Forelimb muscle (tissue), 1 donor: ENCODE measurements at regions not wholly inside any gene's neighbourhood (a gene's known extent, or its start where the extent isn't known, plus 50 kb on each side); places are given as distances from the start of the nearest gene placed in this dataset.

ENCODE experiments used
- DNase-seq: peaks from one replicate; pipeline ENCODE4 v3.0.0-alpha.2; 2013; ENCODE audit warnings: low read depth

- DNase-seq = no peak
Measured at GRCh38 chr2:830419-831224, 120.0 kb upstream of the SNTG2 start.

DNA sequence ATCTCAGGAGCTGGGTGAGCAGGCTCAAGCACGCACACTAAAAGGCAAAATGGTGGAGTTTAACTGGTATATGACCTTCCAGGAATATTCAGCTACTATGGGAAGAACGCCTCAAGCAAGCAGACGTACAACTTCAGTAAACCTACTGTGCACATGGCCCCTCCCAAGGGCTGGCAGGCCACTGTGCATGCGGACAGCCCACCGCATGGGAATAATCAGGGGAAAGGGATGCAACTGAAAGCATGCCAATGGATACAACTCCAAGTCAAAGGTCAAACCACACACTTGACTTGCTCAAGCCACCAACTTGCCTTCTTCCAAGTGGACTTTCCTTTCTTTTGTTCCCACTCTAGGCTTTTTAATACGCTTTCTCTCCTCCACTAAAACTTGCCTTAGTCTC is 121.6 kb upstream of the SNTG2 start:
- no peak for DNase-seq

GRCh38 chr2:824954-825353 is 125.7 kb upstream of the SNTG2 start:
- no peak for DNase-seq

DNA sequence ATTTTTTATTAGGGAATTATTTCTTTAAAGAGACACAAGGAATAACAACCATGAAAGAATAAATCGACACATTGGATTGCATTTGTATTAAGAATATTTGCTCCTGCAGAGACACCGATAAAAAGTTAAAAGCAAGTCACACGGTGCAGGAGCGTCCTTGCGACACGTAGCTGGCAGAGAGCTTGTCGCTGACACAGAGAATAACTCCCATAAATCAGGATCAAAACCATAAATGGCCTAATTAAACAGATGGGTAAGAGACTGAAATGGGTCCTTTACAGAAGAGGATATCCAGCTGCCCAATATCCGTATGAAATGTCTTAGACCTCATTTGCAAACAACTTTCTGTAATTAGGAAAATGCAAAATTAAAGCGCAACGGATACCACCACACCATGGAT is 126.1 kb upstream of the SNTG2 start:
- no peak for DNase-seq

- no peak for DNase-seq
Measured at GRCh38 chr2:821546-821945, 129.1 kb upstream of the SNTG2 start.

DNA sequence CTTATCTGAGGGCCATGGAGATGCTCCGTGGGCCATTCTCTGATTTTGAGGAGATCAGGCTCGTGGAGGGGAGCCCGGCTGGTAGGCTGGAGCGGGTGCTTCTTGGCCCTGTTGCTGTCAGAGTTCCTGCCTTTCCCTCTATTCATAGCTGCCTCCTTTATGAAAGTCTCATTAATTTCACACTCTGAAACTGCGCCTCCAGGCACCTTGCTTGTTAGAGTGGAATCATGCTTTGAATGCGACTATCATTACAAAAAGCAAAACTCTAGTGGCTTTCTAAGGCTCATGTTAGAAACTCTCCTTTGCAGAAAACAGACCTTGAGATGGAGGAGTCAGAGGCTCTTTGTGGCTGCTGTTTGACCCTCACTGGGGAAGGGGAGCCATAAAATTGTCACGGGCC is 131.0 kb upstream of the SNTG2 start:
- DNase-seq = no peak

GRCh38 chr2:819121-819520 is 131.5 kb upstream of the SNTG2 start:
- DNase-seq = no peak

DNA sequence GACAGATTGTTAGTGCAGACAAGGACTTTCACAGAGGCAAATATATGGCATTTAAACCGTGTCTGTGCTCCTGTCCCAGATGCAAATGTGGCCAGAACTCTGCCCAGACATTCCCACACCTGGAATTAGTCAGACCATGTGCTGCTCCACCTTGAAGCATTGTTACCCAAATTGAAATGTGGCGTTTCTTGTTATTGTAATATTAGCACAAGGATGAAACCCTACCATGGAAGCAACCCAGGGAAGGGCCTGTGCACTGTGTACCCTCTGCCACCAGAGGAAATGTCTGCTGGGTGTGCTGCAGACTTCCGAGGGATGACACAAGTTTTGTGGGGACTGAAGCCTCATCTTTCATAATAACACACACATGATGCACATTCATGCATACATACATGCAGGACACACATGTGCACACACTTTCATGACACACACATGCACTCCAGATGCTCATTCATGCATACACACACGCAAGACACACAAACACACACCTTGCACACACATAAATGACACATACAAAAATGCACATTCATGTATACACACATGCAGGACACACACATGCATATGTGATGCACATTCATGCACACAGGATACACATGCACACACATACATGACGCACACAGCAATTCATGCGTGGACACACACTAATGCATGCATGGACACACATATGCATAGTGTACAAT is 133.2 kb upstream of the SNTG2 start:
- DNase-seq = no peak

DNA sequence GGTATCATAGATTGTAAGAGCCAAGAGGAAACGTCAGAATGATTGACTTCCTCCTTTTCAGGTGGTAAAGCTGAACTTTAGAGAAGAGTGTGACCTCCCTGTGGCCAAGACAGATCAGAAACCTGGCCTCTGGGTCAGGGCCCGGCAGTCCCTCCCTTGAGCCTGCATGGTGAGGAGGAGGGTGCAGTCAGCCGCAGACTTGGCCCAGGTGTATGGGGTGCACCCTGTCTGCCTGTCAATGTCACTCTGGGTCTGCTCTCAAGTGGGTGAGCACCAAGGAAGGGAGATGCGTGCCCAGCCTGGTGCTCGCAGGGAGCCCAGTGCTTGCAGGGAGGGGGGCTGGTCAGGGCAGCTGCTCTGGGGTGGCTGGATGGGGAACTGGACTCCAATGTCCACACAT is 134.4 kb upstream of the SNTG2 start:
- DNase-seq = no peak

GRCh38 chr2:810397-810796 is 133.2 kb upstream of the TMEM18 start:
- no peak for DNase-seq

DNA sequence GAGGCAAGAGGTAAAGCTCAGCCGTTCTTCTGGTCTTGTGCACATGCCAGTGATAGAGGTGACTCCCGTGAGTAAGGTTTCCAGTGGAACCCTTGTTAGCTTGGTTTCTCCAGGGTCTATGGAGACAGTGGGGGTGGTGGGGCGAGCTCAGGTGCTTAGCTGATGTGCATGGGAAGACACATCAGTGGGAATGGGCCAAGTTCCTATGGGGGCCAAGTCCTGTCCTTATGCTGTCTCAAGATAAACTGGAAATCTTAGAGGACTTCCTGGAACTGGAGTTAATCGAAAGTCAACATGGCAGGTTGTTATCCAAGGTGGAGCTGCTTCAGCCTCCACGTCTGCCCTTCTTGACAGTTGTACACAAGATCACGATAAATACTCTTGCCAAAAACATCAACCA is 130.1 kb upstream of the TMEM18 start:
- no peak for DNase-seq

- no peak for DNase-seq
Measured at GRCh38 chr2:805664-806063, 128.5 kb upstream of the TMEM18 start.

DNA sequence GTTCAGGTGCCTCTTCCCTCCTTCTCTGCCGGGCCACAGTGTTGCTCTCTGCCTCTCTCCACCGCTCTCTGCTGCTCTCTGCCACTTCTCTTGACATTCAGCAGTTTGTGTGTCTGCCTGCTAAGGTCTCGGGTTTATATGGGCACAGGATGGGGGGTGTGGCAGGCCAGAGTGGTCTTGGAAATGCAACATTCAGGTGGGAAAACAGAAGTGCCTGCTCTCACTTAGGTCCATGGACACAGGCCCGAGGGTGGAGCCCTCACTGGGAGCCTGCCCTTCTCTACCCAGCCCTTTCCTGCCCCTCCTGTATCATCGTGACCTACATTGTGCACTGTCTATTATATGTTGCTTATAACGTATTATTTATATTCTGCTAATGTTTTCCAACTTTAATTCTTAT is 120.8 kb upstream of the TMEM18 start:
- DNase-seq = no peak

- no peak for DNase-seq
Measured at GRCh38 chr2:797556-797955, 120.3 kb upstream of the TMEM18 start.

- no peak for DNase-seq
Measured at GRCh38 chr2:796141-796985, 119.2 kb upstream of the TMEM18 start.

DNA sequence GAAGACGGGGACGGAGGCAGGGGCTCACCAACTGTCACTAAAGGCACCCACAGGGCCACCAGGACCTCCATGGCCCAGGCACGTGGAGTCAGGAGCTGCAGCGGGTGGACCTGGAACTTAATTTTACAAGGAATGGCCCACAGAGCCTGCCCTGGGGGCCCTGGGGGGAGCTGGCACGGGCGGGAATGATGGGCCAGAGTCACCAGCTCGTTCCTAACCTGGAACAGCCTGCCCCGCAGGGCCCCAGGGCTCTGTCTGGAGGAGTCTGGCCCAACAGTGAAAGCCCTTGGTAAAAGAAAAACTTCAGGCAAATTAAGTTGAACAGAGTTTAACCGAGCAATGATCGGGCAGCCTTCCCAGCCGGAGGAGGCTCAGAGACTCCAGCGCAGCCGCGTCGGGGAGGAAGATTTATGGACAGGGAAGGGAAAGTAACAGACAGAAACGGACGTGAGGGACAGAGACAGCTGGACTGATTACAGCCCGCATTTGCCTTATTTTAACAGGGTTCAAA is 118.4 kb upstream of the TMEM18 start:
- DNase-seq = peak; percentile 39

DNA sequence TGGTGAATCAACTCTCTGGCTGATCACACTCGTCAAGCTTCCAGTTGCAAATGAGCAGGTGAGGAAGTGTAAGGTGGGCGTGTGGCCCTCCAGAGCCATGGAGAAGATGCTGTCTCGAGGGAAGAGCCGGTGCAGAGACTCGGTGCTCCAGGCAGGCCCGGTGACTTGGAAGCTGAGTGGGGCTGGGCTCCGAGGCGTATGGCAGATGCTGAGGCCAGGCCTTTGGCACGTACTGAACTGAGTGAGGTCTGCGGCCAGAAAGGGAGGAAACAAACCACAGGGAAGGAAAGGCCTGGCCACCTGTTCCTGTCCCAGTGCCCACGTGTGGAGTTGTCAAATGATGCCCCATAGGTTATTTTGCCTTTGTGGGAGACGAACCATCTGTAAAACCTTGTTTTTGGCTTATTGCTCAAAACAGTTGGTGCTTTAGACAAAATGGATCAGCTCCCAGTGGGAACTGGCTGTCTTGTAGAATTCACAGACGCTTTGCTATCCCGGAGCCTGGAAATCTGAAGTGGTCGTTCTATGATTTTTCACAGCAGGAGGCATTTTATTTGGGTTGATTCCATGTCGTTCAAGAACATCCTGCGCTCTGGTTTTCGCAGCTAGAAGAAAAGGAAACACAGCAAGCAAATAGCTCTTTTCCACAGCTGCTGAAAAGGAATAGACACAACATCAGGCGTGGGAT is 117.5 kb upstream of the TMEM18 start:
- no peak for DNase-seq

GRCh38 chr2:793236-793635 is 116.0 kb upstream of the TMEM18 start:
- no peak for DNase-seq

GRCh38 chr2:792687-793086 is 115.5 kb upstream of the TMEM18 start:
- no peak for DNase-seq

DNA sequence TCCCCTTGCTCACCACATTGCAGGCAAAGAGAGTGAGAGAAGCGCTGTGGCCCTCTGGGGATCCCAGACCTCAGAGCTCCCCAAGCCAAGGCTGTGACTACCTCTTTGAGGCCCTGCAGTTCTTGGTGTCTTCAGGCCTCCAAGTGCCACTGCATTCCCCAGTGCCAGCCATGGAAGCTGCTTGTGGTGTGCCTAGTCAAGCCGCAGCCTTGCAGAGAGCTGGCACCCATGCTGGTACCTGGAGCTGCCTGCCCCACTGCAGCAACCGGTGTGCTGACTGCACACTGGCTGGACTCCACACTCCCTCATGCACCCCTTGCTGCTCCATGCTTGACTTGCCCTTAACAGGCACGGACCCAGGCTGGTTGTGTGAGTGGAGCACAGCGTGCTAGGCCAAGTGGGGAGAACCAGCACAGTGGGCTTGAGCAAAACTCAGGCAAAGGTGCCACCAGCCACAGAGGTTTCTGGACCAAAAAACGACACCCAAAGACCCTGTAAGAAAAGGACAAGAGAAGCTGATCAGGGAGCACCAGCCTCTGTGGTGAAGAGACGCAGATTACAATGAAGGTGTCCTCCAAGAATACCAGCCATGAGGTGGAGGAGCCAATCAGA is 113.5 kb upstream of the TMEM18 start:
- no peak for DNase-seq

GRCh38 chr2:790081-790480 is 112.9 kb upstream of the TMEM18 start:
- DNase-seq = no peak
